Keratinocyte (primary cell): ENCODE measurements at regions not wholly inside any gene's neighbourhood (a gene's known extent, or its start where the extent isn't known, plus 50 kb on each side); places are given as distances from the start of the nearest gene placed in this dataset.

Source experiments
- CTCF ChIP-seq, 3 experiments: IDR thresholded peaks in 1 of 3; conservative IDR thresholded peaks in 1 of 3; optimal IDR thresholded peaks in 1 of 3; 2 replicates in 2 of 3; 3 replicates in 1 of 3; pipeline versions ENCODE3 to v1.5.1; 2011; ENCODE audit warnings: low read length in 3 of 3, mild to moderate bottlenecking in 3 of 3, moderate library complexity in 2 of 3, control low read depth in 1 of 3, inconsistent platforms in 1 of 3; ENCODE audit not compliant: insufficient read depth in 2 of 3; ENCODE audit errors: extremely low read depth in 1 of 3
- EZH2 ChIP-seq: IDR thresholded peaks from one replicate; pipeline ENCODE4 v1.6.1; 2012; ENCODE audit warnings: inconsistent platforms, mild to moderate bottlenecking, low read length, moderate library complexity

DNA sequence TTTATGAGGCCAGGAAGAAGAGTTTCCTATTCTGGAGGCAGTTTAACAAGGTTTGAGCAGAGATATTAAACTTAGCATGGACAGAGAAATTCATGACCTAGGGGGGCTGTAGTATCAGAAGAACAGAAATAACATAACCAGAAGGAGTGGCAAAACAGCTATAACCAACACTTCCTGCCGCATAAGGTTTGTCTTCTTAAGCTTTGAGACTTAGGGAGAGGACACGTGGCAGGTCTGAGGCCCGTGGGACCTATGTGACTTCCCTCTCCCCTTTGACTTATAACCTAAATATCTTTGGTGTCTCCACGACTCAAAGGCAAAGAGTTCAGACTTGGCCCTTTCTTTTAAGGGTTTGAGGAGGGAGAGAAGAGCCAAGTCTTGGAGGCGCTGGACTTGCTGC lies 119.1 kb upstream of the PZP start:
- no peak for TF ChIP-seq CTCF (optimal IDR thresholded peaks at IDR 0.05 in 1 of 3, IDR thresholded peaks at IDR 0.05 in 1 of 3, conservative IDR thresholded peaks at IDR 0.05 in 1 of 3; ENCODE audit: extremely low read depth in 1 of 3, insufficient read depth in 2 of 3, low read length in 3 of 3)
- no peak for TF ChIP-seq EZH2
